T47D (cell line): ENCODE measurements at regions not wholly inside any gene's neighbourhood (a gene's known extent, or its start where the extent isn't known, plus 50 kb on each side); places are given as distances from the start of the nearest gene placed in this dataset.

Experiments
- DNase-seq, 2 experiments: peaks; one replicate each; pipeline versions ENCODE4 v3.0.0 to v3.0.0-alpha.2; 2011 to 2012; ENCODE audit warnings: low read depth in 1 of 2, low spot score in 1 of 2
- JUND ChIP-seq: IDR thresholded peaks from 2 replicates; pipeline ENCODE4 v1.6.1; 2012; ENCODE audit warnings: low read depth
- in situ Hi-C: cut with HindIII; loops from 2 replicates; pipeline ENCODE4 v1.10.0; 2016; ENCODE audit warnings: low sequenced_read_pairs, low pct_unique_long_range_greater_than_20kb

- peak in 1 of 2 experiments; percentile 11 for DNase-seq
- in situ Hi-C loops = no loop called here
- no peak for TF ChIP-seq JUND
These were observed 74.6 kb downstream of the ARL4C start for GRCh38 chr2:234422273-234422732.

- in situ Hi-C loops = no loop called here
- DNase-seq = no peak
- TF ChIP-seq JUND = no peak
These were observed 76.5 kb downstream of the ARL4C start for GRCh38 chr2:234420408-234420807.

GRCh38 chr2:234419726-234420125 lies 77.2 kb downstream of the ARL4C start:
- no peak for DNase-seq
- no peak for TF ChIP-seq JUND
- in situ Hi-C loops = no loop called here

GRCh38 chr2:234415706-234416105 lies 81.2 kb downstream of the ARL4C start:
- no peak for DNase-seq
- TF ChIP-seq JUND = no peak
- in situ Hi-C loops = no loop called here

- in situ Hi-C loops = no loop called here
- no peak for TF ChIP-seq JUND
- no peak for DNase-seq
These were observed 82.3 kb downstream of the ARL4C start for GRCh38 chr2:234414596-234414995.

- in situ Hi-C loops = no loop called here
- DNase-seq = no peak
- no peak for TF ChIP-seq JUND
These were observed 84.2 kb downstream of the ARL4C start for GRCh38 chr2:234412726-234413125.

- no peak for TF ChIP-seq JUND
- in situ Hi-C loops = no loop called here
- no peak for DNase-seq
These were observed 85.1 kb downstream of the ARL4C start for GRCh38 chr2:234411793-234412192.

- TF ChIP-seq JUND = no peak
- in situ Hi-C loops = no loop called here
- DNase-seq = no peak
These were observed 86.4 kb downstream of the ARL4C start for GRCh38 chr2:234410526-234410925.

- in situ Hi-C loops = no loop called here
- no peak for TF ChIP-seq JUND
- no peak for DNase-seq
These were observed 87.3 kb downstream of the ARL4C start for GRCh38 chr2:234409590-234409989.

- TF ChIP-seq JUND = no peak
- DNase-seq = peak in 1 of 2 experiments; percentile 64
- in situ Hi-C loops = no loop called here
These were observed 90.8 kb downstream of the ARL4C start for GRCh38 chr2:234406085-234406484.

- TF ChIP-seq JUND = no peak
- in situ Hi-C loops = no loop called here
- DNase-seq = no peak
These were observed 91.4 kb downstream of the ARL4C start for GRCh38 chr2:234405462-234405861.

GRCh38 chr2:234404957-234405356 lies 91.9 kb downstream of the ARL4C start:
- no peak for DNase-seq
- in situ Hi-C loops = no loop called here
- no peak for TF ChIP-seq JUND

- DNase-seq = no peak
- TF ChIP-seq JUND = no peak
- in situ Hi-C loops = no loop called here
These were observed 93.1 kb downstream of the ARL4C start for GRCh38 chr2:234403751-234404150.

GRCh38 chr2:234403074-234403473 lies 93.8 kb downstream of the ARL4C start:
- in situ Hi-C loops = no loop called here
- no peak for DNase-seq
- TF ChIP-seq JUND = no peak
